Upper lobe of left lung (tissue), 4 donors: ENCODE measurements at regions not wholly inside any gene's neighbourhood (a gene's known extent, or its start where the extent isn't known, plus 50 kb on each side); places are given as distances from the start of the nearest gene placed in this dataset.

Experiments
- POLR2A ChIP-seq, 4 donors: fragments of 450-650 bp; IDR thresholded peaks; one replicate each; pipeline ENCODE4 v1.5.1; 2016 to 2017; ENCODE audit warnings: antibody characterized with exemption in 4 of 4, mild to moderate bottlenecking in 2 of 4
- POLR2AphosphoS5 ChIP-seq, 2 donors: sonication (generic); formaldehyde crosslinking; IDR thresholded peaks; one replicate each; pipeline ENCODE4 v1.5.1; 2017; ENCODE audit warnings: antibody characterized with exemption in 2 of 2
- TF ChIP-seq, protein P1 (sequence below), 6 experiments: fragments of 450-650 bp in 4 of 6; fragments of 200-600 bp in 2 of 6; sonication (generic) in 2 of 6; IDR thresholded peaks; one replicate each; pipeline ENCODE4 v1.5.1; 2016 to 2019; ENCODE audit warnings: antibody characterized with exemption in 6 of 6

DNA sequence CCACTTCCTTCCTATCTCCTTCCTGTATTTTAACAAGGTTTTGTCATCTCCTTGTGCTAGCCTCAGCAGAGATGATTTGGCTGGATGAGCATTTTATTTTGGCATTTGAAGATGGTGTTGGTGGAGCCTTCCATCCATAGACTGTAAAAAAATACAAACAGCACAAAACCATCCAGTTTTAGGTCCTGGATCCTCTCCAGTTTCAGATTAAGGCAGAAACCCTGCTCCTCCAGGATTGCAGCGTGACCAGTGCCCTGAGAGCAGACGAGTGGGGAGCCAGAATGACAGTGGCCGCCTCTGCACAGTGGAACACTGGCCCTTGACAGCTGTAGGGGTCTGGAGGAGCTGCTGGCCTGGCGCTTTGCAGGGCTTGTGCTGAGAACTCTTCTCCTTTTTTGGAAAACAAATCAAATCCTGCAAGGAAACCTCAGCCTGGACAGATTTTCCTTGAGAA, 72.2 kb upstream of the GADD45A start:
- TF ChIP-seq, protein P1, sequence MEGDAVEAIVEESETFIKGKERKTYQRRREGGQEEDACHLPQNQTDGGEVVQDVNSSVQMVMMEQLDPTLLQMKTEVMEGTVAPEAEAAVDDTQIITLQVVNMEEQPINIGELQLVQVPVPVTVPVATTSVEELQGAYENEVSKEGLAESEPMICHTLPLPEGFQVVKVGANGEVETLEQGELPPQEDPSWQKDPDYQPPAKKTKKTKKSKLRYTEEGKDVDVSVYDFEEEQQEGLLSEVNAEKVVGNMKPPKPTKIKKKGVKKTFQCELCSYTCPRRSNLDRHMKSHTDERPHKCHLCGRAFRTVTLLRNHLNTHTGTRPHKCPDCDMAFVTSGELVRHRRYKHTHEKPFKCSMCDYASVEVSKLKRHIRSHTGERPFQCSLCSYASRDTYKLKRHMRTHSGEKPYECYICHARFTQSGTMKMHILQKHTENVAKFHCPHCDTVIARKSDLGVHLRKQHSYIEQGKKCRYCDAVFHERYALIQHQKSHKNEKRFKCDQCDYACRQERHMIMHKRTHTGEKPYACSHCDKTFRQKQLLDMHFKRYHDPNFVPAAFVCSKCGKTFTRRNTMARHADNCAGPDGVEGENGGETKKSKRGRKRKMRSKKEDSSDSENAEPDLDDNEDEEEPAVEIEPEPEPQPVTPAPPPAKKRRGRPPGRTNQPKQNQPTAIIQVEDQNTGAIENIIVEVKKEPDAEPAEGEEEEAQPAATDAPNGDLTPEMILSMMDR (IDR thresholded peaks at IDR 0.05), result no peak
- TF ChIP-seq POLR2AphosphoS5 (IDR thresholded peaks at IDR 0.05) (no peak), POLR2A (IDR thresholded peaks at IDR 0.05) (no peak)
